ENCODE measurements at regions not wholly inside any gene's neighbourhood (a gene's known extent, or its start where the extent isn't known, plus 50 kb on each side); places are given as distances from the start of the nearest gene placed in this dataset.
"Not testable (repeated sequence)": the region's sequence is repeated elsewhere in the genome, so short reads cannot be mapped to it uniquely, and the experiment has no call there.

DNA sequence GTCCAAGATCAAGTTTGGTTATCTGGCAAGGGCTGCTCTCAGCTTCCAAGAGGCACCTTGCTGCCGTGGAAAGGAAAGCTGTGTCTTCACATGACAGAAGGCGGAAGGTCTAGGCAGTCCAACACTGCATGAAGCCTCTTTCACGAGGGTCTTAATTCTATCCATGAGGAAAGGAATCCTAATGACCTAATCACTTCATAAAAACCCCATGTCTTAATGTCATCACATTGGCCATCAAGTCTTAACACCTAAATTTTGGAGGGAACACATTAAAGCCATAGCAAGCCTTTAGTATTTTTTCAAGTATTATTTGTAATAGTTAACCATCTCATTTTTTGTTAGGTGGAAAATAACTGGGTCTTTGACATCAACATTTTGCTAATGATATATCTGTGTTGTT lies 858.3 kb downstream of the FLRT2 start:
- no peak for DNase-seq (ENCODE audit: low read depth)

DNA sequence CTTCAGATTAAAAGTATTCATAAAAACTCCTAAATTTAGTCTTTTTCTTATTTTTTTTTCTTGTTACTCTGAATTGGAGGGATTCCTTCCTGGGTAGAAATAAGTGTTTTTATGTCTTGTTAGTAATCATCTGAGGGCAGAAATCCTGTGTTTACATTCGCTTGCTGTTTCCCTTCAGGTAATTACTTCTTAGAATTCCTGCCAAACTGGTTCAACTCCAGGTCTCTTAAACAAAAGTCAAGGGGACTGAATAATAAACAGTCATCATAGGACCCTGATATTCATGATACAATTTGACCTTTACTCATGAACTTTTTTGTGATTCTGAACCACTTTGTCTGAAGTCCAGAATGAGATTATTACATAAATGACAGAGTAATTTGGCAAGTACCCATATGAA lies 843.9 kb downstream of the FLRT2 start:
- no peak for DNase-seq (ENCODE audit: low read depth)

DNA sequence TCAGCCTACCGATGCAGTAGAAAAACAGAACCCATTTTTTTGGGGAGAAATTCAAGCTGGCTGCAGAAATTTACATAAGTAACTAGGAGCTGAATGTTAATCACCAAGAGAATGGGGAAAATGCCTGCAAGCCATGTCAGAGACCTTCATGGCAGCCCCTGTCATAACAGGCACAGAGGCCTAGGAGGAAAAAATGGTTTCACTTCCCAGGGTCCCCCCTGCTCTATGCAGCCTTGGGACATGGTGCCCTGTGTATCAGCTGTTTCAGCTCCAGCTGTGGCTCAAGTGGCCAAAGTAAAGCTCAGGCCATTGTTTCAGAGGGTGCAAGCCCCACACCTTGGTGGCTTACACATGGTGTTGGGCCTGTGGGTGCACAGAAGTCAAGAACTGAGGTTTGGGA lies 842.5 kb downstream of the FLRT2 start:
- DNase-seq (ENCODE audit: low read depth), result no peak

DNA sequence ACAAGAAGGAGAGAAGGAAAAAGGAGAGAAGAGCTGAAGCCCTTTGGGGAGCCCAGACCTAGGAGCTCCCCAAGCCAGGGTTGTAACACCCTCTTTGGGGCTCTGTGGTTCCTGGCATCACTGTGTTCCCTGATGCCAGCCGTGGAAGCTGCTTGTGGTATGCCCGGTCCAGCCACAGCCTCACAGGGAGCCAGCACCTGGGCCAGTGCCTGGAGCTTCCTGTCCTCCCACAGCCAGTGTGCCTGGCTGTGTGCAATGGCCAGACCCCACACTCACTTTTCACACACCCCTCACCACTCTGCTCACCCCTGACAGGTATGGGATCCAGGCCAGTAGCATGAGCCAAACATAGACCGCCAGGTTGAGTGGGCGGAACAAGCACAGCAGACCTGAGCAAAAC lies 834.7 kb downstream of the FLRT2 start:
- DNase-seq (ENCODE audit: low read depth), result no peak

DNA sequence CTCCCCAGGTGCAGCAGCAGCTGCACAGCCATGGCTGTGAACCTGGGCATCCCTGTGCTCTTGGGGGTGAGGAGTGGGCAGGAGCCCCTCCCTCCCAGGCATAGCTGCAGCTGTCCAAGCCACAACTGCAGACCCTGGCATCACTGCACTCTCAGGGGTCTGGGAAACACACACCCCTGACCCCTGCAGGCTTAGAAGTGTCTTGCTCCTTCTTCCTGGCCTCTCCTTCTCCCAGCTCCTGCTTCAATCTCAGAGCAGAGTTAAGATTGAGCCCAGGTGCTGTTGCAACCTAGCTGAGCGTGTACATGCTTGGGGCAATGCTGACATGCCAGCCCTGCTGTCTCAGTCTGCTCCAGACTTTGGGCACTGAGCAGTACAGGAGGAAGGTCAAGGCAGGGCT lies 833.6 kb downstream of the FLRT2 start:
- no peak for DNase-seq (ENCODE audit: low read depth)

DNA sequence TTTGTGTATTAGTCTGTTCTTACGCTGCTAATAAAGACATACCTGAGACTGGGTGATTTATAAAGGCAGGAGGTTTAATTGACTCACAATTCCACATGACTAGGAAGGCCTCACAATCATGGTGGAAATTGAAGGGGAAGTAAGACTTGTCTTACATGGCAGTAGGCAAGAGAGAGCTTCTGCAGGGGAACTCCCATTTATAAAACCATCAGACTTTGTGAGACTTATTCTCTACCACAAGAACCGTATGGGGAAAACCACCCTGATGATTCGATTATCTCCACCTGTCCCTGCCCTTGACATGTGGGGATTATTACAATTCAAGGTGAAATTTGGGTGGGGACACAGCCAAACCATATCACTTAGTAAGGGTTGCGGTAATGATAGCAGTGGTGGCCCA lies 833.1 kb downstream of the FLRT2 start:
- DNase-seq (ENCODE audit: low read depth), result no peak

DNA sequence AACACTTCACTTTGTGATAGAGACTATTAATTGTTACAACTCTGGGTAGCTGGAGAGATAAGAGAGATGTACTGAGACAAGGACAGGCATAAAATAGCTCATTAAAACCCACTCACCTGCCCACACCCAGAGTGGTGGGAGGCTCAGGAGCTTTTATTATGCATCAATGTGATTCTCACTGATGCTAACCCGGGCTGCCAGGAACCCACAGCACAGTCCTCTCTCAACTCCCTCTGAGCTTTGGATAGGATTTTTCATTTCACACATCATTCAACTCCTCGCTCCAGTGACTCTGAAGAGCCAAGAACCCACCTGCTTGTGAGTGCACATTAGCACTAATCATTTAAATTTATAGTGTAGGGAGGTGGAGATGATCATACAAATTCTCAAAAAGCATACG lies 827.9 kb downstream of the FLRT2 start:
- no peak for DNase-seq (ENCODE audit: low read depth)

DNA sequence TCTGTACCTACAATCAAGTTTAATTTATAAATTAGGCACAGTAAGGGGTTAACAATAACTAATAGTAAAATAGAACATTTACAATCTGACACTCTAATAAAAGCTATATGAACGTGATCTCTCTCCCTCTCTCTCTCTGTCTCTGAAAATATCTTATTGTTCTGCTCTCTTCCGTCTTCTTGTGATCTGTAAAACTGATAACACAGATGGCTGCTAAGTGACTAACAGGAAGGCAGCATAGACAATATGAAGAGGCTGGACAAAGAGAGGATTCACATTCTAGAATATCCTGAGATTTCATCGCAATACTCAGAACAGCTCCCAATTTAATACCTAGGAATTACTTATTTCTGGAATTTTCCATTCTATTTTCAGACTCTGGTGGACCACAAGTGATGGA lies 827.2 kb downstream of the FLRT2 start:
- no peak for DNase-seq (ENCODE audit: low read depth)

DNA sequence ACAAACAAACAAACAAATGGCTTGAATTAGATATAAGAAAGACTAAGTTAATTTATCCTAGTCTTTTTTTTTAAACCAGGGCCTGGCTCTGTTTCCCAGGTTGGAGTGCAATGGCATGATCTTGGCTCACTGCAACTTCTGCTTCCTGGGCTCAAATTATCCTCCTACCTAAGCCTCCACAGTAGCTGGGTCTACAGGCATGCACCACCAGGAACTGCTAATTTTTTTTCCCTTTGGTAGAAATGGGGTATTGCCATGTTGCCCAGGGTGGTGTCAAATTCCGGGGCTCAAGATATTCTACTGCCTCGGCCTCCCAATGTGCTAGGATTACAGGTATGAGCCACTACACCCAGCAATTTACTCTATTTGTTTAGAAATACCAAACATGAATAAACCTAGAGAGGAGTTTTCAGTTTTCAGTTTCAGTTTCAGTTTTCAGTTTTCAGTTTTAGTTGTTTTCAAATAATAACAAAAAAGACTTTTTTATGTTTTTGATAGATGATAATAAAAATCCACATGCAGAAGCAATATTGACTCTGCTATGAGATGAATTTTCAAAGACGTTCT lies 817.0 kb downstream of the FLRT2 start:
- no peak for DNase-seq (ENCODE audit: low read depth)

DNA sequence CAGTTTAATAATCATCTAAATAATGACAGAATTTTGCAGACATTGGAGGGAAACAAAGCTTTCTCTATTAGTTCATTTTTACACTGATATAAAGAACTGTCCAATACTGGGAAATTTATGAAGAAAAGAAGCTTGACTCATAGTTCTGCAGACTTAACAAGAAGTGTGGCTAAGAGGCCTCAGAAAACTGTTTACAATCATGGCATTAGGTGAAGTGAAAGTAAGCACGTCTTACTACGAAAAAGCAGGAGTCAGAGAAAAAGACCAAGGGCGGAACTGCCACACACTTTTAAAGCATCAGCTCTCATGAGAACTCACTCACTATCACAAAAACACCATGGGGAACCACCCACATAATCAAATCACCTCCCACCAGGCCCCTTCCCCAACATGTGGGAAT lies 804.4 kb downstream of the FLRT2 start:
- no peak for DNase-seq (ENCODE audit: low read depth)

DNA sequence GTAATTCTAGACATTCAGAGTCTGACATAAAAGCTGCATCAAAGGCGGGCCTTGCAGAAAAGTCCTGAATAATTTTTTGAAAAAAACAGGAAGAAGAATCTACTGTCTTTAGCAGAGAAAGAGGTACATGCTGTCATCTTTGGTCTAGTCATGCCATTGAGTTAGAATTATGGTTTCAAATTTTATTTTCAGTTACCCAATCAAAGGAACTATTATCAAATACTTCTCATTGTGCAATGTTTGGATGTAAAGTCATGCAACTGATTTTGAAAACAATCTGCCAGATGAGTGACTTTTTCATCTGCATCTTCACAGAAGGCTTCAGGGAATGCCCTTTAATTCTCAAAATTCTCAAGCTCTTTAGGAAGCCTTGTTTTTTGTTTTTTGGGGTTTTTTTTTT lies 803.5 kb downstream of the FLRT2 start:
- DNase-seq (ENCODE audit: low read depth), result no peak

DNA sequence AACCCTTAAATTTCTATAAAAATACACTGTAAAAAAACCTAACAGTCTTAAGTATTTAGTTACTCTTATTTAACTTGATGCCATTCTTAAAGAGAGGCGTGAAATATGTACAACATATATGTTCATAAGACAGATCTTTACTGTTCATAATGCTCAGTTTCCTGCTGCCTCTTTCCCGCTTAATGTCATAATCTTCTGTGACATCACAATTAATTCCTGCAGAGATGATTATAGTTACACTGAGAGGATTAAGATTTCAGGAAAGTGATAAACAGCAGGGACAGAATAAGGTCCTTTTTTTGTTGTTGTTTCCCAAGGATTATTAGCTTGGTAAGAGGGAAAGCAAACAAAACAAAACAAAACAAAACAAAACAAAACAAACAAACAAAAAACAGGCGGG lies 801.4 kb downstream of the FLRT2 start:
- DNase-seq (ENCODE audit: low read depth), result no peak

DNA sequence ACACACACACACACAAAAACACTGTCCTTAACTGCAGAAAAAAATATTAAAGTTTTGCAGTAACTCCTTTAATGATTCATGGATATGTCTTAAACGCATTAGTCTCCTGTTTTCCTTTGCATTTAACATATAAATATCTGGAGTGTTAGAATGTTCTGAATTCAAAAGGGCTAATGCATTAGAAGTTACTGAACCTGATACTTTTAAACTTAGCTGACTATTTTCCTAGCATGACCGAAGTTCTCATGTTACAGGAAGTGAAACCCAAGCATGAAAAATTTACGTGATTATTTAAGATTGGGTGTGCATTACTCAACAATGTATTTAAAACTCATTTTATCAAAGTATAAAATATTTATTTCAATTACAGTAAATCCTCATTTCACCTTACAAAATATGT lies 791.2 kb downstream of the FLRT2 start:
- peak; percentile 1 for DNase-seq (ENCODE audit: low read depth)

DNA sequence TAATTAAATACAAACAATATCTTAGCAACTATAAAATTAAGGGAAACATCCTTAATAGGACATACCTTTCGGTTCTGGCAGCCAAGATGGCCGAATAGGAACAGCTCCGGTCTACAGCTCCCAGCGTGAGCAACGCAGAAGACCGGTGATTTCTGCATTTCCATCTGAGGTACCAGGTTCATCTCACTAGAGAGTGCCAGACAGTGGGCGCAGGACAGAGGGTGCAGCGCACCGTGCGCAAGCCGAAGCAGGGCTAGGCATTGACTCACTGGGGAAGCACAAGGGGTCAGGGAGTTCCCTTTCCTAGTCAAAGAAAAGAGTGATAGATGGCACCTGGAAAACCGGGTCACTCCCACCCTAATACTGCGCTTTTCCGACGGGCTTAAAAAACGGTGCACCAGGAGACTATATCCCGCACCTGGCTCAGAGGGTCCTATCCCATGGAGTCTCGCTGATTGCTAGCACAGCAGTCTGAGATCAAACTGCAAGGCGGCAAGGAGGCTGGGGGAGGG lies 782.3 kb downstream of the FLRT2 start:
- not testable (repeated sequence) for DNase-seq (ENCODE audit: low read depth)

DNA sequence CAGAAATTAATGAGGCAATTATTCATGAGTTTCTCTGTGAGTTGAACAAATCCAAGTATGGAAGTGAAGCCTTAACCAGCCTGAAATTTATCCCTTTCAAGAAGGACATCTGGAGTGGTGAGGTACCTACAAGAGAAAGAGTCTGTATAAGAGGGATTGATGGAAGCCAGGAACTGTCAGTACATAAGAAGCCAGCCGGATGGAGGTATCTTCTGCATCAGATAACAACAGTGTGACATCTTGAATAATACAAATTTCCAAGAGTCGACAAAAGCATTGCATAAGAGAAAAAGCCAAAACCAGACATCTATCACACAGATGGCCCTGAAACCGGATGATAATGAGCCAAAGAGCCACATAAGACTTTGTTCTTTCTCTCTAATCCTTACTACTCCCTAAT lies 781.2 kb downstream of the FLRT2 start:
- DNase-seq (ENCODE audit: low read depth), result no peak

DNA sequence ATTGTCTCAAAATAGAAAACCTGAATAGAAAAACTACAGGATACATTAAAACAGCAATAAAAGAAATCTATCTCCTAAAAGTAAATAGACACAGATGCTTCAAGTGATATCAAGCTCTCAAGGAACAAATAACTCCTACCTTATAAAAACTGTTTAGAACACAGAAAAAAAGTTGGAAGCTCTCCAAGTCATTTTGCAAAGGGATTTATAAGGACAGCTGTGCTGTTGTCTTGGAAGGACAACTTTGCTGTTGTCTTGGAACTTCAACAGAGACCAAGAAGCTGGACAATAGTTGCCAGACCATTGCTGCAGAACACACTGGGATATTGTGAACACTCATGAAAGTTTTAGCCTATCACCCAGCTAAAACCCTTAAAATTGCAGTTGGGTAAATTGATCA lies 780.7 kb downstream of the FLRT2 start:
- DNase-seq (ENCODE audit: low read depth), result no peak

DNA sequence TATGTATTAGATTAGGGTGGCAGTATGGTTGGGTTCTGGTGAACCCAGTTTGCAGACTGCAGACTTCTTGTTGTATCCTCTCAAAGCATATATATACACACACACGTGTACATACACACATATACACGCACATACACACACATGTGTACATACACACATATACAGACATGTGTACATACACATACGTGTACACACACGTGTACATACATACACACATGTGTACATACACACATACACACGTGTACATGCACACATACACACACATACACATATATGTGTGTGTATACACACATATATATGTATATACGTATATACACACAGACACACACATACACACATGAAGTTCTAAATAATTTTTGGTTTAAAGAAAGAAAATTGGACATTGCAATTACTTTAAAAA lies 780.2 kb downstream of the FLRT2 start:
- no peak for DNase-seq (ENCODE audit: low read depth)

DNA sequence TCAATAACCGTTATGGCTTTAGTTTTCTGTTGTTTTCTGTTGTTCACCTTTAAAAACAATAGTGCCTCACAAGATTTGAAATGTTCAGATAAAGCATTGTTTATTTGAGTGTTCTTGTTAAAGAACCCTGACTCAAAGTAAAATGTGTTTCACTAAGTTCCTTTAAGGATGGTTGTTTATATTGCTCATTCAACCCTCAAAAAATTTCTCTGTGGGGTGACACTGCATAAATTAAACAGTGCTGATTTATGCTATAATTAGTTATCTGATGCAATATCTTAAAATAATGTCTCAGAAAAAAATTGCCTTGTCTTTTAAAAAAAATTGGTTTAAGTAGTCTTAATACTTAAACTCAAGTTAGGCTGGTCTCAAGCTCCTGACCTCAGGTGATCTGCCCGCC lies 775.1 kb downstream of the FLRT2 start:
- no peak for DNase-seq (ENCODE audit: low read depth)

DNA sequence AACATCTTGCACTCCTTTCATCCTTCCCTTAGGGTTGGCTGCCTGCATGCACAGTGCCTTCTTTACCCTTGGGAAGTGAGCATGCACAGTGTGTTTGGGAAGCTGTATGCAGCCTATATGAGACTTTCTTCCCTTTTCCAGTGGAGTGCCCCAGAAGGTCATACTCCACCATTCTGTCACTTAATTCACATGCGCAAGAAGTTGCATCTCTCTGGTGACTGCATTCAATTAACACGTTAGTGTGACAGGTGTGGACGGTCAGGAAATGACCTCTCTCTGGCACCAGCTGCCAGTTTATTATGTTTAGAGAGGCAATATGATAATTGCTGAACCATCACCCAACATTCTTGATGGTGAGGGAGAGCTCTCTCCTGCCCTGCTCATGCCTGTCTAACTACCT lies 770.0 kb downstream of the FLRT2 start:
- DNase-seq (ENCODE audit: low read depth), result no peak

DNA sequence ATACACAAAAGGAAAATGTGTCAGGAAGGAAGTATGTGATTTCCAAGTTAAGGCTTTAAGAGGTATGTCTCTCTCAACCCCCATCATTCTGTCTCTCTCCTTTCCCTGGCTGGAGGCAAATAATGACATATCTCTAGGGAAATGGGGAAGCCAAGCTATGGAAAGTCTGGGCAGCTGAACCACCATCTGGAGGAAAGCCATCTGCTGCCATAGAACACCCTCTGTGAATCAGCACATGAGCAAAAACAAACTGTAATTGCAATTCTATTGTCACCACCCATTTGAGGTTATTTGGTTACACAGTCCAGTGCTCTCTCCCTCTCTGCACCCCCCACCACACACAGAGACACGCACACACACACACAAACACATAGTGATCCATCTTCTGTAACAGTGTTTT lies 766.2 kb downstream of the FLRT2 start:
- DNase-seq (ENCODE audit: low read depth), result no peak

DNA sequence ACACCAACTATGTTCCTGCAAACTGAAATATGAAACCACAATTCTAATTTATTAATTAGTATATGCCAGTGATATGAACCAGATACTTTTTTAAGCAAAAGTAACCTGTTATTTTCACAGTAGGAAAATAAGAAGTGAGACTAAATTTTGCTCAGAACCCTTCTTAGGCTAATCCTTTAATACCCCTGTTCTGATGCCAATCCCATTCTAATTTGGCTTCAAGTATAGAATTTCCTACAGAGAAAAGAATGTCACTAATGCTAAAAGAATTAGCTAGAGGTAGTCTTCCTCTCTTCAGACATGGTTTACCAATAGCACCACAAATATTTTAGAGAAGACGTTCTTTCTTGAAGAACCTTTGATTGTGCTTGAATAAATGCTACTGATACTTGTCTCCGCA lies 758.4 kb downstream of the FLRT2 start:
- DNase-seq (ENCODE audit: low read depth), result no peak

DNA sequence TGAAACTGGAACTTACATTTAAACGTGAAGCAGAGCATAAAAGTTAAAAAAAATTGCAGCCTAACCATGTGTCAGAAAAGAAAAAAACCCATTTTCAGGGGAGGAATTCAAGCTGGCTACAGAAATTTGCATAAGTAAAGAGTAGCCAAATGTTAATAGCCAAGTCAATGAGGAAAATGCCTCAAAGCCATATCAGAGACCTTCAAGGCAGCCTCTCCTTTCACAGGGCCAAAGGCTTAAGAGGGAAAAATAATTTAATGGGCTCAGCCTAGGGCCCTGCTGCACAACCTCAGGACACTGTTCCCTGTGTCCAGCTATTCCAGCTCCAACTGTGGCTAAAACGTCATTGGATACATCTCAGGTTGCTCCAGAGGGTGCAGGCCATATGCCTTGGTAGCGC lies 749.5 kb downstream of the FLRT2 start:
- no peak for DNase-seq (ENCODE audit: low read depth)

DNA sequence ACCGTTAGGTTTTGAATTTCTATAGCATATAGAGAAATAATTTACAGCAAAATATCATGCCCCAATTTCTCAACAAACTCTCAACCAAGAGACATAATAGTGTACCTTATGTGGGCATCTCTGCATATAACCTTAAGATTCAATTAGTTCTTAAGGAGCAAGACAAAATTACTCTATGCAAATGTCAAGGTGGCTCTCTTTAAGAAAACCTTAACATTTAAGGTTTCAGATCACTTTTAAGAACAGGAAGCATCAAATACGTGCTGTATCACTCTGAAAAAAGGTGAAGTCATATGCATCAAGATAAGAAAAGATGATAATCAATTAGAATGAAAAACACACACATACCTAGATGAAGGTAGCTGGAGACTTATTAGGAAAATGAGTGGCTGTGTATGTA lies 728.0 kb downstream of the FLRT2 start:
- DNase-seq (ENCODE audit: low read depth), result no peak

DNA sequence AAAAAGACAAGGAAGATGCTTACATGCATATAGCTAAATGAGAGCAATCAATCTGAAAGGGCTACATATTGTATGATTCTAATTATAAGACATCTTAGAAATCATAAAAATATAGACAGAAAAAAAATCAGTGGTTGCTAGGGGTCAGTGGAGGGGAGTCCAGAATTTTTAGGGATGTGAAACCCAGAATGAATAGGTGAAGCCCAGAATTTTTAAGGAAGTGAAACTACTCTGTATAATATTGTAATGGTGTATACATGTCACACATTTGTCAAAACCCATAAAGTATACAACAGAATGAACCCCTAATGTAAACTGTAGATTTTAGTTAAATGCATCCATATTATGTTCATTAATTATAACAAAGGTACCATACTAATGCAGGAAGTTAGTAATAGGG lies 713.2 kb downstream of the FLRT2 start:
- DNase-seq (ENCODE audit: low read depth), result no peak

DNA sequence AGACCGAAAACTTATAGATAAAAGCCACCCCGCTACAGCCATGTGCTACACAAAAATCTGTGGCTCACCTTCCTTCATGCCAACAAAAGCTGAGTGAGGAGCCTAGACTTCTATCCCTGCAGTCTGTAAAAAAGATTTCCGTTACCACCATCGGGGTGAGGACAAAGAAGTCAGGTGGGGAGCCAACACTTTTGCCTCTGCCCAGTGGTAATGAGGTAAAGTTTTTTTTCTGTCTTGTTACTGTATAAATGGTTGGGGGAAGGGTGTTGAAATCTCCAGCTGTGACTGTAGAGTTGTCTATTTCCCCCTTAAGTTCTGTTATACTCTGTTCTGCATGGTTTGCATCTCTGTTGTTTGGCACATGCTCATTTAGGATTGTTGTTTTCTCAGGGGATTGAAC lies 707.8 kb downstream of the FLRT2 start:
- no peak for DNase-seq (ENCODE audit: low read depth)

All from iris pigment epithelial cell (primary cell).